ENCODE measurements at regions not wholly inside any gene's neighbourhood (a gene's known extent, or its start where the extent isn't known, plus 50 kb on each side); places are given as distances from the start of the nearest gene placed in this dataset.

DNA sequence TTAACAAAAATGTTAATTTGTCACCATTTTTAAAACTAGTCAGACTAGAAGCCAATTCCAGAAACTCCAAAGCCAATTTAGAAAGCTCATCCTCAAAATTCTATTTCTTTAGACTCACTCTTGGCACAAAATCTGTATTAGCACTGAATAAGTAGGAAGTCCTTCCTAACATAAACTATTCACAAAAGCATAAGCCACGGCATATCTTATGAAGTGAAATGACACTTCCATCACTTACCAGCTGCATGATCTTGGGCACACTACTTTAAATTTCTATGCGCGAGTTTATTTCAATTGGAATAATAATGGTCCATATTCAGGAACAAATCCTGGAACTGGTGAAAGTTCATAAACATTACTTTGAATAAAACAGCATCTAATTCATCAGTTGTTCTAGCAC, 1544.0 kb downstream of the TECRL start:
- TF ChIP-seq, protein P1, sequence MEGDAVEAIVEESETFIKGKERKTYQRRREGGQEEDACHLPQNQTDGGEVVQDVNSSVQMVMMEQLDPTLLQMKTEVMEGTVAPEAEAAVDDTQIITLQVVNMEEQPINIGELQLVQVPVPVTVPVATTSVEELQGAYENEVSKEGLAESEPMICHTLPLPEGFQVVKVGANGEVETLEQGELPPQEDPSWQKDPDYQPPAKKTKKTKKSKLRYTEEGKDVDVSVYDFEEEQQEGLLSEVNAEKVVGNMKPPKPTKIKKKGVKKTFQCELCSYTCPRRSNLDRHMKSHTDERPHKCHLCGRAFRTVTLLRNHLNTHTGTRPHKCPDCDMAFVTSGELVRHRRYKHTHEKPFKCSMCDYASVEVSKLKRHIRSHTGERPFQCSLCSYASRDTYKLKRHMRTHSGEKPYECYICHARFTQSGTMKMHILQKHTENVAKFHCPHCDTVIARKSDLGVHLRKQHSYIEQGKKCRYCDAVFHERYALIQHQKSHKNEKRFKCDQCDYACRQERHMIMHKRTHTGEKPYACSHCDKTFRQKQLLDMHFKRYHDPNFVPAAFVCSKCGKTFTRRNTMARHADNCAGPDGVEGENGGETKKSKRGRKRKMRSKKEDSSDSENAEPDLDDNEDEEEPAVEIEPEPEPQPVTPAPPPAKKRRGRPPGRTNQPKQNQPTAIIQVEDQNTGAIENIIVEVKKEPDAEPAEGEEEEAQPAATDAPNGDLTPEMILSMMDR (IDR thresholded peaks at IDR 0.05) = no peak

DNA sequence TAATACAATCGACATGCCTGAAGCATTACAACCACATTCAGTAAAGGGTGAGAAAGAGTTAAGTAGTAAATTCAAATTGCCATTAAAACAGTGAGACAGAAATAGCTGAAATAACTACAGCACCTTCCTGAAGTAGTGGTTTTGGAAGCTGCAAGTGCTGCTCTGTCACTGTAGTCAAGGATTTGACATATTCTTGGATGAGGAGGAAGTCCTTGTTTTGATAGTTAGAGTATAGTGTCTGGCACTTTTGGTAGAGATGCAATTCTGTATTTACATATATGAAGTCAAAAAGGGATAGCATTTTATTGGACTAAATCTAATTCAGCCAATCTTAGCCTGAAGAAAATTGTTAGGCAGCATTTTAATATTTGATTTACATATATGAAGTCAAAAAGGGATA, 1559.6 kb downstream of the TECRL start:
- no peak for DNase-seq (ENCODE audit: low spot score)
- TF ChIP-seq, protein P1 (IDR thresholded peaks at IDR 0.05) = no peak
- H3K36me3 ChIP-seq = no peaks in the 10 kb centered on the region

More for the DNA sequence above, 1544.0 kb downstream of the TECRL start:
- no peak for DNase-seq (ENCODE audit: low spot score)
- no peaks in the 10 kb centered on the region for H3K27me3 ChIP-seq
- H3K4me1 ChIP-seq = no peaks in the 10 kb centered on the region
- no peak overlapping the region for H3K4me3 ChIP-seq
- H3K36me3 ChIP-seq = no peaks in the 10 kb centered on the region
- no peaks in the 10 kb centered on the region for H3K9me3 ChIP-seq
- no peak overlapping the region for H3K27ac ChIP-seq

DNA sequence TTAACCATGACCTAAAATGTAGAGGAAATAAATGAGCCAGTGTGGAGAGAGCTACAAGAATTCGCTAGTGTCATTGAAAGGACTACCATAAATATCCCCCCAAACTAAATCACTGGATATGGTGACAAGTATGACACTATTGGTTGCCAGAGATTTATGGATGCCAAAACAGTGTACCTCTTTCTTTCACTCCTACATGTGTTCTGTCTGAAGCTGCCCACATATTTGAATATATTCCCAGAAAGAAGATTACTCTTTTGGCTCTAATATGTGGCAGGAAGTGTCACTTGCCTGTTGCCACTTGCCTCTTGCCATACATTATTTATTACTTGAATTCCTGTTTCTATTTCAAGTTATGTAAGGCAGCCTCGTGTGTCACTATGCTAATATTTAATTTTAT, 1573.6 kb downstream of the TECRL start:
- TF ChIP-seq, protein P1 (IDR thresholded peaks at IDR 0.05) = no peak
- H3K27ac ChIP-seq = no peak overlapping the region

More for the DNA sequence above, 1559.6 kb downstream of the TECRL start:
- no peaks in the 10 kb centered on the region for H3K27me3 ChIP-seq
- H3K4me1 ChIP-seq = no peaks in the 10 kb centered on the region
- no peak overlapping the region for H3K4me3 ChIP-seq
- H3K27ac ChIP-seq = no peak overlapping the region
- H3K9me3 ChIP-seq = no peaks in the 10 kb centered on the region

DNA sequence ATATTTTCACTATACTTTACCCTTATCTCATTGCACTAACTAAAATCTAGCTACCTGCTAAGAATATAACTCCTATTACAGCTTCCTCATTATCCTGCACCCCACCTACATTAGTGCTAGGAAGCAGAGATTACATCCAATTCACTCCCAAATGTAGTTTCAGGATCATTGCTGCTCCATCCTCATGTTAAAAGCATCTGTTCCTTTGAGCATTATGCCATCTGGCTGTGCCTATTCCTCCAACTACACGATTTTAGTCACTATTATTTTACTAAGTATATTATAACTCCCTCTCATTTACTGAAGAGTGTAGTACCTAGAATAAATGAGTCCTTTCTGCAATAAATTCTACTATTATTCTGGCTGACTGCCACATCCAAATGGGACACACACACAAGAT, 1586.9 kb downstream of the TECRL start:
- no peak for DNase-seq (ENCODE audit: low spot score)
- H3K9me3 ChIP-seq = no peaks in the 10 kb centered on the region
- no peaks in the 10 kb centered on the region for H3K4me1 ChIP-seq
- H3K27ac ChIP-seq = no peak overlapping the region
- no peak overlapping the region for H3K4me3 ChIP-seq
- H3K36me3 ChIP-seq = no peaks in the 10 kb centered on the region
- TF ChIP-seq, protein P1 (IDR thresholded peaks at IDR 0.05) = no peak
- no peaks in the 10 kb centered on the region for H3K27me3 ChIP-seq

More for the DNA sequence above, 1573.6 kb downstream of the TECRL start:
- Histone ChIP-seq H3K36me3 (no peaks in the 10 kb centered on the region), H3K27me3 (no peaks in the 10 kb centered on the region), H3K4me1 (no peaks in the 10 kb centered on the region), H3K9me3 (peaks cover 0 to 3% of the 10 kb centered on the region in 2 donors), H3K4me3 (no peak overlapping the region)
- no peak for DNase-seq (ENCODE audit: low spot score)

DNA sequence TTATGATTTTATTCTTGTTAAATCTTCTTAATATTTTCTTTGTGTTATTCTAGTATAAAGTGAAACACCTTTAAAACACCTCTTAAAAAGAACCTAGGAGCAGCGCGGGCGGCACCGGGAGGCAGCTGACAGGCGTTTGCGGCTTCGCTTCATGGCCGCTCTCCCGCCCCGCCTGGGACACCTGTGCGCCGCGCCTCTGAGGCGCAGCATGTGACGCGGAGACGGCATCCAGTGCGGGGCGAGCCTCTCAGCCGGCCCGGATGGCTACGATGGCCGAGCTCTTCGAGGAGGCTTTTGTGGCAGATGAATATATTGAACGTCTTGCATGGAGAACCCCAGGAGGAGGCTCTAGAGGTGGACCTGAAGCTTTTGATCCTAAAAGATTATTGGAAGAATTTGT, 1592.7 kb downstream of the TECRL start:
- Histone ChIP-seq H3K27me3 (no peaks in the 10 kb centered on the region), H3K9me3 (no peaks in the 10 kb centered on the region), H3K4me3 (no peak overlapping the region), H3K27ac (no peak overlapping the region), H3K36me3 (no peaks in the 10 kb centered on the region), H3K4me1 (no peaks in the 10 kb centered on the region)
- TF ChIP-seq, protein P1 (IDR thresholded peaks at IDR 0.05) = no peak
- no peak for DNase-seq (ENCODE audit: low spot score)

DNA sequence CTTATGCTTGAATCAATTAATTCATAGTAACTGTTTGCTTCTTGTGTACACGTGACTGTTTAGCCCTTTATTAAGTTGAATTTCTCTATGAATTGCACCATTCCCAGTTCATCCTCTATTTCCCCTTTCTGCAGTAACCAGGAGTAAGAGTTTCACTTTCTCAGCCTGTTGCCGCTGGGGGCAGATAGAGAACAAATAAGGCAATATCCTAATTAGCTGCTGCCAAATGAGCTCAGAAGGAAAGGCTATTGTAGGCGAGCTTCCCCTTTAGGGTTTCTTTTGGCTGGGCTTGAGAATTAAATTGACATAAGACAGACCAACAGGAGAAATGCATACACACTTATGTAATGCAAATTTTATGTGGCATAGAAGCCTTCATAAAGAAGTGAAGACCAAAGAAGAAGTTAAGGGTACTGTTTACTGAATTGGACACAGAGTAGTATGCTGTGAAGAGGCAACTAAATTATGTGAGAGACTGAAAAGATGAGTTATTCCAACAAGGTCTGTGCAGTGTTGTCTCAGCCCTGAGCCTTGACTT, 1594.7 kb downstream of the TECRL start:
- Histone ChIP-seq H3K36me3 (no peaks in the 10 kb centered on the region), H3K4me1 (no peaks in the 10 kb centered on the region), H3K9me3 (no peaks in the 10 kb centered on the region), H3K27me3 (no peaks in the 10 kb centered on the region), H3K4me3 (no peak overlapping the region), H3K27ac (no peak overlapping the region)
- TF ChIP-seq, protein P1 (IDR thresholded peaks at IDR 0.05) = no peak
- no peak for DNase-seq (ENCODE audit: low spot score)
